IMR-90 (cell line): ENCODE measurements at regions not wholly inside any gene's neighbourhood (a gene's known extent, or its start where the extent isn't known, plus 50 kb on each side); places are given as distances from the start of the nearest gene placed in this dataset.

Experiments used
- FOS ChIP-seq: fragments of 150-350 bp; IDR thresholded peaks from 2 replicates; pipeline ENCODE4 v1.6.1; 2016; ENCODE audit warnings: low read depth, low read length
- POLR2A ChIP-seq: IDR thresholded peaks from 2 replicates; pipeline ENCODE4 v1.6.1; 2012; ENCODE audit warnings: mild to moderate bottlenecking, low read depth, low read length
- TF ChIP-seq, protein P1 (sequence below): conservative IDR thresholded peaks from 2 replicates; pipeline ENCODE4 v1.5.1; 2012; ENCODE audit warnings: mild to moderate bottlenecking, low read depth, low read length, improper control_type of control experiment
- TF ChIP-seq, protein P2 (sequence below): fragments of 150-350 bp; IDR thresholded peaks from 2 replicates; pipeline ENCODE4 v1.6.1; 2017; ENCODE audit warnings: mild to moderate bottlenecking, antibody characterized with exemption, low read length, low read depth

DNA sequence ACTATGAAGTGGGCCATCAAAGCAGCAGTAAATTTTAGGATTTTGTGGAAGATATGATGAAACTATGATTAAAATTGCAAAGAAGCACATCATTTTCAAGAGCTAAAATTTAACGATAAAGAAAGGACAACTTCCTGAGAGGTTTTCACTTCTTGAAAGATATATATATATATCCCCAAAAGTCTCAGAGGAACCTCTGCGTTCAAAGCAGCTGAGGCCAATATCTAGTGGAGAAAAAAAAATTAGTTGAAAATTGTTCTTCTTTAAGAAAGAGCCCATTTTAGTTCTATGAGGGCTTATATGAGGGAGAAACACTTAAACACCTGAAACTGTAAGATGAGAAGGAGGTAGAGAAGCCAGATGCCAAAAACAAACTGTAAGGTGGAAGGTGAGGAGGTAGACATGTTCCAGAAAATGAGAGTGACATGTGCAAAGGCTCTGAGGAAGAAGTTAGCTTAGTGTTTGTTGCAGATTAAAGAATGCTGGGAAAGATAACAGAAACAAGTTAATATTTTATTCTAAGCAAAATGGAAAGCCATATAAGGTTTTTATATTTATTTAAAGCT lies 72.9 kb upstream of the VRK2 start:
- TF ChIP-seq POLR2A (no peak), FOS (no peak)
- TF ChIP-seq, protein P1, sequence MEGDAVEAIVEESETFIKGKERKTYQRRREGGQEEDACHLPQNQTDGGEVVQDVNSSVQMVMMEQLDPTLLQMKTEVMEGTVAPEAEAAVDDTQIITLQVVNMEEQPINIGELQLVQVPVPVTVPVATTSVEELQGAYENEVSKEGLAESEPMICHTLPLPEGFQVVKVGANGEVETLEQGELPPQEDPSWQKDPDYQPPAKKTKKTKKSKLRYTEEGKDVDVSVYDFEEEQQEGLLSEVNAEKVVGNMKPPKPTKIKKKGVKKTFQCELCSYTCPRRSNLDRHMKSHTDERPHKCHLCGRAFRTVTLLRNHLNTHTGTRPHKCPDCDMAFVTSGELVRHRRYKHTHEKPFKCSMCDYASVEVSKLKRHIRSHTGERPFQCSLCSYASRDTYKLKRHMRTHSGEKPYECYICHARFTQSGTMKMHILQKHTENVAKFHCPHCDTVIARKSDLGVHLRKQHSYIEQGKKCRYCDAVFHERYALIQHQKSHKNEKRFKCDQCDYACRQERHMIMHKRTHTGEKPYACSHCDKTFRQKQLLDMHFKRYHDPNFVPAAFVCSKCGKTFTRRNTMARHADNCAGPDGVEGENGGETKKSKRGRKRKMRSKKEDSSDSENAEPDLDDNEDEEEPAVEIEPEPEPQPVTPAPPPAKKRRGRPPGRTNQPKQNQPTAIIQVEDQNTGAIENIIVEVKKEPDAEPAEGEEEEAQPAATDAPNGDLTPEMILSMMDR = no peak
- TF ChIP-seq, protein P2, sequence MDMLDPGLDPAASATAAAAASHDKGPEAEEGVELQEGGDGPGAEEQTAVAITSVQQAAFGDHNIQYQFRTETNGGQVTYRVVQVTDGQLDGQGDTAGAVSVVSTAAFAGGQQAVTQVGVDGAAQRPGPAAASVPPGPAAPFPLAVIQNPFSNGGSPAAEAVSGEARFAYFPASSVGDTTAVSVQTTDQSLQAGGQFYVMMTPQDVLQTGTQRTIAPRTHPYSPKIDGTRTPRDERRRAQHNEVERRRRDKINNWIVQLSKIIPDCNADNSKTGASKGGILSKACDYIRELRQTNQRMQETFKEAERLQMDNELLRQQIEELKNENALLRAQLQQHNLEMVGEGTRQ = no peak
